GM12801 (cell line): ENCODE measurements at regions not wholly inside any gene's neighbourhood (a gene's known extent, or its start where the extent isn't known, plus 50 kb on each side); places are given as distances from the start of the nearest gene placed in this dataset.

ENCODE experiments used
- CTCF ChIP-seq: IDR thresholded peaks from one replicate; pipeline ENCODE4 v1.5.1; 2011; ENCODE audit warnings: control low read depth; ENCODE audit not compliant: insufficient read length; ENCODE audit errors: extremely low read depth

DNA sequence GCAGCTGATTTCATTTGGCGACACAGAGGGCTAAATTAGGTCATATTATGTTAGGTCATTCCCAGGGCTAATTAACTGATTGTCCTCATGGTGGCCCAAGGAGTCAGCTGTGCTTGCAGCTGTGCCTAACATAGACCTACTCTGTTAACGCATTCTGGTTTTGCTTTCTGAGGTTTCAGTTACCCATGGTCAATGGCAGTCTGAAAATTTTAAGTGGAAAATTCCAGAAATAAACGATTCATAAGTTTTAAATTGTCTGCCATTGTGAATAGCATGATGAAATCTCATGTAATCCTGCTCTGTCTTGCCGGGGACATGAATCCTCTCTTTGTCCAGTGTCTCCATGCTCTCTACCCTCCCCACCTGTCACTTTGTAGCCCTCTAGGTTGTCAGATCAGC is 168.7 kb downstream of the KCNS3 start:
- TF ChIP-seq CTCF = no peak

- no peak for TF ChIP-seq CTCF
These were observed 168.2 kb downstream of the KCNS3 start for GRCh38 chr2:18046558-18047212.

DNA sequence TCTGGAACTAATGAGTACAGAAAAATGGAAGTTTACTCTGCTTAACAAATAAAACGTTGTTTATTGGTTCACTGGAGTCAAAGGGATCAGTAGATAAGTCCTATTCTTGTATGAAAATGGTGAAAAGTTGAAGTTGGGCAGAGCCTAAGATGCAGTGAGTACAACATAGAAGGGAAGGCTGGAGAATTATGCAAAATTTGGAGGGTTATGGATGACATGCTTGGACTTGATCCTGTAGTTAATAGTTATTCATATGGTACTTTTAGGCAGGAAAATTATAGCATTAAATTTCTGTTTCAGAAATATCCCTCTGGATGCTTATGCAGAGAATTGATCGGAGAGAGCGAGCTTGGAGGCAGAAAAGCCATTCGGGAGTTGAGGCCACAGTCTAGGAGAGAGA is 167.6 kb downstream of the KCNS3 start:
- TF ChIP-seq CTCF = no peak

GRCh38 chr2:18045230-18045629 is 166.8 kb downstream of the KCNS3 start:
- TF ChIP-seq CTCF = no peak

- TF ChIP-seq CTCF = no peak
These were observed 131.4 kb downstream of the KCNS3 start for GRCh38 chr2:18009891-18010290.

GRCh38 chr2:18005411-18005810 is 126.9 kb downstream of the KCNS3 start:
- no peak for TF ChIP-seq CTCF

DNA sequence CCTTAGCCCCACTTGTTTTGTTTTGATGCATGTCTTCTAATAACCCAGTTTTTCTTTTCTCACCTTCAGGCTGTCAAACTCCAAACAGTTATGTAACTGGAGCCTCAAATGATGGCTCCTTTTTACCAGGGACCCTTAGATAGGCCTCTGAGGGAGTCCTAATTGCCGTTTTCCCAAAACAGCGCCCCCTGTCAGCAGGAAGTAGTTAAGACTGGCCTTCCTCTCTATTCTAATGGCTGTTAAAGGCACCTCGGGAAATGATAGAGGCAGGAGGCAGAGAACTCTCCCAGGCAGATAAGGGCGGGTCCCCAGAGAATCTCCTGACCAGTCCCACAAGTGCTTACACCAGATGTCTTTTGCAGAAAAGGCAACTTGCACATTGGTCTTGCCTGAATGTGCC is 123.2 kb downstream of the KCNS3 start:
- TF ChIP-seq CTCF = no peak
